OCI-LY1 (cell line): ENCODE measurements at regions not wholly inside any gene's neighbourhood (a gene's known extent, or its start where the extent isn't known, plus 50 kb on each side); places are given as distances from the start of the nearest gene placed in this dataset.
"Not testable (repeated sequence)": the region's sequence is repeated elsewhere in the genome, so short reads cannot be mapped to it uniquely, and the experiment has no call there.

Experiments used
- H2AFZ ChIP-seq: fragments of 200-600 bp; sonication (generic), shearing (Covaris generic); 2 replicates; pipeline ENCODE4 v1.6.0; 2014; ENCODE audit warnings: antibody characterized with exemption, mild to moderate bottlenecking, low read length
- H3F3A ChIP-seq: fragments of 200-600 bp; sonication (generic), shearing (Covaris generic); 2 replicates; pipeline ENCODE4 v1.6.0; 2014; ENCODE audit warnings: mild to moderate bottlenecking, antibody characterized with exemption, low read length, moderate library complexity; ENCODE audit not compliant: insufficient read depth
- H3K27ac ChIP-seq: fragments of 200-600 bp; sonication (generic); 2 replicates; pipeline ENCODE4 v1.5.1; 2014; ENCODE audit warnings: low read length, mixed run types, mild to moderate bottlenecking, low read depth; ENCODE audit not compliant: poor library complexity, severe bottlenecking
- H3K27me3 ChIP-seq: fragments of 200-600 bp; sonication (generic); 2 replicates; pipeline ENCODE4 v1.6.0; 2014; ENCODE audit warnings: antibody characterized with exemption, mild to moderate bottlenecking, low read length, moderate library complexity; ENCODE audit not compliant: insufficient read depth
- H3K36me3 ChIP-seq: fragments of 200-600 bp; sonication (generic); 2 replicates; pipeline ENCODE4 v1.6.1; 2014; ENCODE audit warnings: mild to moderate bottlenecking, antibody characterized with exemption, low read length, moderate library complexity, mixed read lengths; ENCODE audit not compliant: insufficient read depth
- H3K4me1 ChIP-seq: fragments of 200-600 bp; sonication (generic); 2 replicates; pipeline ENCODE4 v1.5.1; 2014; ENCODE audit warnings: mild to moderate bottlenecking, low read length, moderate library complexity; ENCODE audit not compliant: insufficient read depth, severe bottlenecking
- H3K4me2 ChIP-seq: fragments of 200-600 bp; sonication (generic), shearing (Covaris generic); 2 replicates; pipeline ENCODE4 v1.6.1; 2014; ENCODE audit warnings: low read length
- H3K4me3 ChIP-seq: fragments of 200-600 bp; sonication (generic); 2 replicates; pipeline ENCODE4 v1.5.1; 2014; ENCODE audit warnings: low read length, low read depth, mild to moderate bottlenecking, mixed read lengths; ENCODE audit not compliant: poor library complexity, severe bottlenecking
- H3K79me2 ChIP-seq: fragments of 200-600 bp; shearing (Covaris generic); 2 replicates; pipeline ENCODE4 v1.6.1; 2016; ENCODE audit warnings: mixed run types, low read length, mixed read lengths; ENCODE audit not compliant: insufficient read depth
- H3K9ac ChIP-seq: fragments of 200-600 bp; sonication (generic), shearing (Covaris generic); 2 replicates; pipeline ENCODE4 v1.6.1; 2014; ENCODE audit warnings: mild to moderate bottlenecking, low read length, mixed read lengths
- H3K9me2 ChIP-seq: fragments of 200-600 bp; sonication (generic), shearing (Covaris generic); 2 replicates; pipeline ENCODE4 v1.6.1; 2014; ENCODE audit warnings: low read depth, mild to moderate bottlenecking, low read length, mixed read lengths
- H3K9me3 ChIP-seq: fragments of 200-600 bp; shearing (Covaris generic); 2 replicates; pipeline ENCODE4 v1.6.1; 2014; ENCODE audit warnings: low read length, mixed read lengths
- H4K20me1 ChIP-seq: fragments of 200-600 bp; sonication (generic), shearing (Covaris generic); 2 replicates; pipeline ENCODE4 v1.6.0; 2016; ENCODE audit warnings: mild to moderate bottlenecking, low read length; ENCODE audit not compliant: insufficient read depth
- CTCF ChIP-seq: fragments of 200-600 bp; sonication (generic), shearing (Covaris generic); IDR thresholded peaks from 2 replicates; pipeline ENCODE4 v1.5.1; 2017; ENCODE audit warnings: mild to moderate bottlenecking, antibody characterized with exemption, low read length, moderate library complexity, mixed read lengths
- EZH2 ChIP-seq: fragments of 200-600 bp; sonication (generic), shearing (Covaris generic); IDR thresholded peaks from 2 replicates; pipeline ENCODE4 v1.8.0; 2017; ENCODE audit warnings: borderline replicate concordance, mixed run types, mild to moderate bottlenecking, antibody characterized with exemption, low read length, moderate library complexity, mixed read lengths

DNA sequence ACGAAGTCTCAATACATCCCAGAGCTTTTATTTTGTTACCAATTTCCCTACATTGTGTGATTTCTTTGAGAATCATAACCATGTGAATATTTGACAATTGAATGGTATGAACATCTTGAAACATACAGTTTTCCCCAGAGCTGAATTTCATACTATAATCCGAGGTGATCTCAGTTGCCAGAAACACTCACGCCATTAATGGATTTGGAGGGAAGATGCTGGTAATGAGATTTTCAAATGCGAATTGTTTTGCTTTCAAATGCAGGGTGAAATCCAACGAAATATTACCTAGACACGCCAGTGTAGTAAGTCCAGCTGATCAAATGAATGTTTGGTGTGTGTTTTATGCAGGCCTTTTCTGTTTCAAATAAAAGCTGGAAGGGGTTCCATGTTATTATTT lies 277.8 kb upstream of the CDH5 start:
- Histone ChIP-seq H3F3A (no peaks in the 10 kb centered on the region), H2AFZ (no peak overlapping the region), H3K27me3 (no peaks in the 10 kb centered on the region), H4K20me1 (no peaks in the 10 kb centered on the region), H3K9me3 (no peaks in the 10 kb centered on the region), H3K4me3 (no peak overlapping the region), H3K4me1 (no peaks in the 10 kb centered on the region), H3K36me3 (no peaks in the 10 kb centered on the region), H3K9ac (no peak overlapping the region), H3K27ac (no peak overlapping the region), H3K79me2 (no peaks in the 10 kb centered on the region), H3K4me2 (no peak overlapping the region), H3K9me2 (no peaks in the 10 kb centered on the region)
- TF ChIP-seq CTCF (no peak), EZH2 (no peak)

- H3K27me3 ChIP-seq: no peaks in the 10 kb centered on the region
These were observed 279.2 kb upstream of the CDH5 start for GRCh38 chr16:66087308-66087707.

DNA sequence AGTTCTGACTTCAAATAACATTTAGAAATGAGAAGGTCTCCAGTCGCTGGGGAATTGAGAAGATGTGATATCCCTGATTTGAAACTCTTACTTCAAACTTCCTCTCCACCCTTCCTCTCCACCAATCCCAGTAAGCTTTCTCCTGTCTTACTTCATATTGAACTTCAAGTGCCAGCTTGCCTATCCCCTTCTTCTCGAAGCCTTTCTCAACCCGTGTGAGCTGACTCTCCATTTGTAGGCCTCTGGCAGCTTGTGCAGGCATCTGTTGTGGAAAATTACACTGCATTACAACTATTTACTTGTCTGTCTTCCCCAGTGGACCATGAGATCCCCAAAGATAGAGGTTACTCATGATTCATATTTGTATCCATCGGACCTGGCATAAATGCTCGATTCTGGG lies 280.8 kb upstream of the CDH5 start:
- Histone ChIP-seq H3K4me2 (no peak overlapping the region), H3K9ac (no peak overlapping the region), H3K4me1 (no peaks in the 10 kb centered on the region), H3K9me2 (no peaks in the 10 kb centered on the region), H4K20me1 (no peaks in the 10 kb centered on the region), H3K4me3 (no peak overlapping the region), H3F3A (no peaks in the 10 kb centered on the region), H3K27ac (no peak overlapping the region), H3K36me3 (no peaks in the 10 kb centered on the region), H2AFZ (no peak overlapping the region), H3K79me2 (no peaks in the 10 kb centered on the region), H3K27me3 (no peaks in the 10 kb centered on the region), H3K9me3 (no peaks in the 10 kb centered on the region)
- TF ChIP-seq EZH2: no peak
- no peak for TF ChIP-seq CTCF

More at GRCh38 chr16:66087308-66087707, 279.2 kb upstream of the CDH5 start:
- Histone ChIP-seq H3K4me3 (no peak overlapping the region), H3K9me2 (no peaks in the 10 kb centered on the region), H4K20me1 (no peaks in the 10 kb centered on the region), H2AFZ (no peak overlapping the region), H3F3A (no peaks in the 10 kb centered on the region), H3K9me3 (no peaks in the 10 kb centered on the region), H3K4me2 (no peak overlapping the region), H3K4me1 (no peaks in the 10 kb centered on the region), H3K36me3 (no peaks in the 10 kb centered on the region), H3K79me2 (no peaks in the 10 kb centered on the region), H3K27ac (no peak overlapping the region), H3K9ac (no peak overlapping the region)
- TF ChIP-seq CTCF (no peak), EZH2 (no peak)

DNA sequence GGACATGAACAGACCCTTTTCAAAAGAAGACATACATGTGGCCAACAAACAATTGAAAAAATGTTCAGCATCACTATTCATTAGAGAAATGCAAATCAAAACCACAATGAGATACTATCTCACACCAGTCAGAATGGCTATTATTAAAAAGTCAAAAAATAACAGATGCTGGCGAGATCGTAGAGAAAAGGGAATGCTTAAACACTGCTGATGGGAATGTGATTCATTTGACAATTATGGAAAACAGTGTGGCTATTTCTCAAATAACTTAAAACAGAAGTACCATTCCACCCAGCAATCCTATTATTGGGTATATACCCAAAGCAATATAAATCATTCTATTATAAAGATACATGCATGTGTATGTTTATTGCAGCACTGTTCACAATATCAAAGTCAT lies 281.8 kb upstream of the CDH5 start:
- not testable (repeated sequence) for H3F3A ChIP-seq, H2AFZ ChIP-seq, H3K27me3 ChIP-seq, H3K36me3 ChIP-seq, H3K79me2 ChIP-seq, H3K4me3 ChIP-seq, H3K9ac ChIP-seq, H3K9me2 ChIP-seq, H3K27ac ChIP-seq, H3K4me1 ChIP-seq, H4K20me1 ChIP-seq, H3K9me3 ChIP-seq, H3K4me2 ChIP-seq
